Glutamatergic neuron (in vitro differentiated cells): ENCODE measurements at regions not wholly inside any gene's neighbourhood (a gene's known extent, or its start where the extent isn't known, plus 50 kb on each side); places are given as distances from the start of the nearest gene placed in this dataset.

Experiments
- DNase-seq: peaks from one replicate; pipeline ENCODE4 v3.0.0; 2022
- H3K27ac Mint-ChIP-seq: one replicate; pipeline ENCODE4 v1.8.0; 2020; ENCODE audit warnings: mild to moderate bottlenecking, mixed read lengths, inconsistent platforms; ENCODE audit not compliant: unreplicated experiment
- H3K27me3 Mint-ChIP-seq: one replicate; pipeline ENCODE4 v1.8.0; 2020; ENCODE audit warnings: mild to moderate bottlenecking, moderate library complexity, mixed read lengths, inconsistent platforms; ENCODE audit not compliant: unreplicated experiment
- H3K36me3 Mint-ChIP-seq: one replicate; pipeline ENCODE4 v1.8.0; 2020; ENCODE audit warnings: mild to moderate bottlenecking, mixed read lengths, inconsistent platforms; ENCODE audit not compliant: unreplicated experiment
- H3K4me1 Mint-ChIP-seq: one replicate; pipeline ENCODE4 v1.8.0; 2020; ENCODE audit warnings: mild to moderate bottlenecking, low read depth, mixed read lengths, inconsistent platforms; ENCODE audit not compliant: unreplicated experiment
- H3K4me3 Mint-ChIP-seq: one replicate; pipeline ENCODE4 v1.8.0; 2020; ENCODE audit warnings: mild to moderate bottlenecking, mixed read lengths, inconsistent platforms; ENCODE audit not compliant: unreplicated experiment
- H3K9me3 Mint-ChIP-seq: one replicate; pipeline ENCODE4 v1.8.0; 2020; ENCODE audit warnings: mild to moderate bottlenecking, moderate library complexity, mixed read lengths, inconsistent platforms; ENCODE audit not compliant: unreplicated experiment
- TF ChIP-seq, protein P1 (sequence below): fragments of 200-600 bp; sonication (generic); IDR thresholded peaks from one replicate; pipeline ENCODE4 v1.5.0; 2021; ENCODE audit not compliant: partially characterized antibody, unreplicated experiment

GRCh38 chr5:68557162-68557936, 341.8 kb downstream of the PIK3R1 start:
- H3K9me3 Mint-ChIP-seq, result no peaks in the 10 kb centered on the region
- TF ChIP-seq, protein P1, sequence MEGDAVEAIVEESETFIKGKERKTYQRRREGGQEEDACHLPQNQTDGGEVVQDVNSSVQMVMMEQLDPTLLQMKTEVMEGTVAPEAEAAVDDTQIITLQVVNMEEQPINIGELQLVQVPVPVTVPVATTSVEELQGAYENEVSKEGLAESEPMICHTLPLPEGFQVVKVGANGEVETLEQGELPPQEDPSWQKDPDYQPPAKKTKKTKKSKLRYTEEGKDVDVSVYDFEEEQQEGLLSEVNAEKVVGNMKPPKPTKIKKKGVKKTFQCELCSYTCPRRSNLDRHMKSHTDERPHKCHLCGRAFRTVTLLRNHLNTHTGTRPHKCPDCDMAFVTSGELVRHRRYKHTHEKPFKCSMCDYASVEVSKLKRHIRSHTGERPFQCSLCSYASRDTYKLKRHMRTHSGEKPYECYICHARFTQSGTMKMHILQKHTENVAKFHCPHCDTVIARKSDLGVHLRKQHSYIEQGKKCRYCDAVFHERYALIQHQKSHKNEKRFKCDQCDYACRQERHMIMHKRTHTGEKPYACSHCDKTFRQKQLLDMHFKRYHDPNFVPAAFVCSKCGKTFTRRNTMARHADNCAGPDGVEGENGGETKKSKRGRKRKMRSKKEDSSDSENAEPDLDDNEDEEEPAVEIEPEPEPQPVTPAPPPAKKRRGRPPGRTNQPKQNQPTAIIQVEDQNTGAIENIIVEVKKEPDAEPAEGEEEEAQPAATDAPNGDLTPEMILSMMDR, result no peak
- no peaks in the 10 kb centered on the region for H3K4me1 Mint-ChIP-seq
- H3K27ac Mint-ChIP-seq, result no peak overlapping the region
- no peaks in the 10 kb centered on the region for H3K36me3 Mint-ChIP-seq
- H3K27me3 Mint-ChIP-seq, result no peaks in the 10 kb centered on the region
- DNase-seq, result no peak
- no peak overlapping the region for H3K4me3 Mint-ChIP-seq

- no peak for DNase-seq
- Mint-ChIP-seq H3K27ac (no peak overlapping the region), H3K27me3 (no peaks in the 10 kb centered on the region), H3K36me3 (peaks cover 14% of the 10 kb centered on the region), H3K4me1 (no peaks in the 10 kb centered on the region), H3K4me3 (no peak overlapping the region), H3K9me3 (peaks cover 5% of the 10 kb centered on the region)
- TF ChIP-seq, protein P1, result no peak
Observed at GRCh38 chr5:68562308-68562707, 346.8 kb downstream of the PIK3R1 start.

- peaks cover 14% of the 10 kb centered on the region for H3K36me3 Mint-ChIP-seq
- DNase-seq, result no peak
- TF ChIP-seq, protein P1, result no peak
- H3K9me3 Mint-ChIP-seq, result peaks cover 5% of the 10 kb centered on the region
- H3K27me3 Mint-ChIP-seq, result no peaks in the 10 kb centered on the region
- no peak overlapping the region for H3K4me3 Mint-ChIP-seq
- no peak overlapping the region for H3K27ac Mint-ChIP-seq
- no peaks in the 10 kb centered on the region for H3K4me1 Mint-ChIP-seq
Observed at GRCh38 chr5:68565427-68565826, 349.9 kb downstream of the PIK3R1 start.

DNA sequence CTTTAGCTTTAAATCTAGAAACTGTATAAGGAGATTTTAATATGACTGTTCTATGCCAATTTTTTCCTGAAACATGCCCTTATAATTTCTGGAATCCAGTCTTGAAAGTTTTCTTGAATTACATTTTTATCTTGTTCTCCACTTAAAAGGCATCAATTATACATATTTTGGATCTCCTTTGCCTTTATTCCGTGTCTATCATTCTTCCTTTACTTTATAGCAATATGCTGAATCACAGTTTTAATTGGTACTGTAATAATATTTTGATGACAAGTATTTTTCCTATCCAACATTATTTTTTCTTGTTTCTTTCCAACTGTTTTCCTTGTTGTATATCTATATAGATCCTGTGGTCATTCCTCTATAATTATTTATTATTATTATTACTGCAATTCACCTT, 361.2 kb downstream of the PIK3R1 start:
- TF ChIP-seq, protein P1, result no peak
- no peak overlapping the region for H3K4me3 Mint-ChIP-seq
- no peak for DNase-seq
- H3K9me3 Mint-ChIP-seq, result peaks cover 3% of the 10 kb centered on the region
- no peak overlapping the region for H3K27ac Mint-ChIP-seq
- H3K4me1 Mint-ChIP-seq, result no peaks in the 10 kb centered on the region
- no peaks in the 10 kb centered on the region for H3K27me3 Mint-ChIP-seq
- H3K36me3 Mint-ChIP-seq, result no peaks in the 10 kb centered on the region

- Mint-ChIP-seq H3K27me3 (no peaks in the 10 kb centered on the region), H3K36me3 (no peaks in the 10 kb centered on the region), H3K4me1 (no peaks in the 10 kb centered on the region), H3K27ac (no peak overlapping the region), H3K4me3 (no peak overlapping the region), H3K9me3 (no peaks in the 10 kb centered on the region)
- DNase-seq, result no peak
- TF ChIP-seq, protein P1, result no peak
Observed at GRCh38 chr5:68582284-68582683, 366.7 kb downstream of the PIK3R1 start.
